ENCODE measurements at regions not wholly inside any gene's neighbourhood (a gene's known extent, or its start where the extent isn't known, plus 50 kb on each side); places are given as distances from the start of the nearest gene placed in this dataset.
"Not testable (repeated sequence)": the region's sequence is repeated elsewhere in the genome, so short reads cannot be mapped to it uniquely, and the experiment has no call there.

DNA sequence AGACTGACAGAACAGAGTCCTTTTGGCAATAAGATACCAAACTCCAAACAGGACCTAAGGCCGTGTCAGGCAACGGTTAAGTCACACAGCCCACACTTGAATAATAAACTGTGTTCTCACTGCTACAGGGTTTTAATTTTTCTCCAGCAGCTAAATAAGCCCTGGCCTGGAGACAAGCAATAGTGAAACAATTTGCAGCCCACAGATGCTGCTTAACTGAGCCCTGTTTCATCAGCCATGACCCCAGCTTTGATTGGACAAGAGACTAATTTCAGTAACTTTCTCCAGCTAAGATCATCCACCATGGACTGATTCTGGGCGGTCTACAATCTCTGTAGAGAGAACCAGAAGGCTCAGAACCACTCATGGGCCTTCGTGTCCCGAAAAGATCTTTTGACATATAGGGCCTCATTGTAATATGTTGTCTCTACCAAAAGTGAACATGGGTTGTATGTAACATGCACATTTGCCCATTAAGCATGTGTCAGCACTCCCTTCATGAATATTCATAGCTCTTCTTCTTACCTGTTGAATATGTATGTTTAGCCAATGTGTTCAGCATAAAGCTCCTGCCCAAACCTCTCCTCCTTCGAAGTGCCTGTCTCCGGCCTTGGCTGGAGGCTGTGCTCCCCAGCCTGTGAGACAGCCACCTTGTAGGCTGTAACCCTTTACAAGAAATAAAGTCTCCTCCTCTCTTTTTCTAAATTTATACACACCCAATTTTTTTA is 223.1 kb upstream of the AKR1E2 start:
- POLR2A ChIA-PET, result no interaction called here
- CTCF ChIA-PET, result no interaction called here

DNA sequence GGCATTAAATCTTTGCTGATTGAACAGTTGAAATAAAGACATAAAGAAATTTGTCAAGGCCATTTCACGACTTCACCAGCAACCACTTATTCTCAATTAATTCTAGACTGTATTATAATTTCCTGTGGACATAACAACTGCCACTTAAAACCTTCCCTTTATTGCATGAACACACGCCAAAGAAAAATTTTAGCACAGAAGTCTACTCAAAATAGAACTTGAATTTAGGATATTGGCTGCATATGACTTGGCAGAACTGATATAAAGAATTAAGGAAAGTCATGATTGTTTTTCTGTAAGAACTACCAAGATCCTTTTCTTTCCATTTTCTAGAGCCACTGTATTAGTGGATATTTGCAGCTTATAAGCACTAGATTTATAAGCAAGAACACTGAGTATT is 226.5 kb upstream of the AKR1E2 start:
- POLR2A ChIA-PET, result no interaction called here

DNA sequence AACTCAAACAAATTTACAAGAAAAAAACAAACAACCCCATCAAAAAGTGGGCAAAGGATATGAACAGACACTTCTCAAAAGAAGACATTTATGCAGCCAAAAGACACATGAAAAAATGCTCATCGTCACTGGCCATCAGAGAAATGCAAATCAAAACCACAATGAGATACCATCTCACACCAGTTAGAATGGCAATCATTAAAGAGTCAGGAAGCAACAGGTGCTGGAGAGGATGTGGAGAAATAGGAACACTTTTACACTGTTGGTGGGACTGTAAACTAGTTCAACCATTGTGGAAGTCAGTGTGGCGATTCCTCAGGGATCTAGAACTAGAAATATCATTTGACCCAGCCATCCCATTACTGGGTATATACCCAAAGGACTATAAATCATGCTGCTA is 228.1 kb upstream of the AKR1E2 start:
- POLR2A ChIA-PET, CTCF ChIA-PET: not testable (repeated sequence)

More for the DNA sequence above, 226.5 kb upstream of the AKR1E2 start:
- CTCF ChIA-PET, result no interaction called here

DNA sequence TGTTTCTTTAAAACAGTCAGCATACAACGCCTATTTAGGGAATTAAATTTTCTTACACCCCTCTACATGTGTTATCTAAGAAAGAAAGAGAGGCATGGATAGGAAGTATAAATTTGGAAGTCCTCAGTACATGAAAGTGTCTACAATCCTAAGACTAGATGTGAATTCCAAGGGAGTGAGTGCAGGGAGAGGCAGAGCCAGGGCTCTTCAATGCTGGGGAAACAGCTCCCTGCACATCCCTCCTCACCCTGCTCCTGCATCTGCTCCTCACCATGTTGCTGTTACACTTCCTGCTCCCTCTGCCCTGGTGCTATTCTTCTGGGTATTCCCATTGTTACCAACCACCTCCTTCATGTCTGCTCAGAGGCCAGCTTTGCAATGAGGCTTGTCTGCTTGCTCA is 229.1 kb upstream of the AKR1E2 start:
- POLR2A ChIA-PET, result no interaction called here
- CTCF ChIA-PET, result no interaction called here

DNA sequence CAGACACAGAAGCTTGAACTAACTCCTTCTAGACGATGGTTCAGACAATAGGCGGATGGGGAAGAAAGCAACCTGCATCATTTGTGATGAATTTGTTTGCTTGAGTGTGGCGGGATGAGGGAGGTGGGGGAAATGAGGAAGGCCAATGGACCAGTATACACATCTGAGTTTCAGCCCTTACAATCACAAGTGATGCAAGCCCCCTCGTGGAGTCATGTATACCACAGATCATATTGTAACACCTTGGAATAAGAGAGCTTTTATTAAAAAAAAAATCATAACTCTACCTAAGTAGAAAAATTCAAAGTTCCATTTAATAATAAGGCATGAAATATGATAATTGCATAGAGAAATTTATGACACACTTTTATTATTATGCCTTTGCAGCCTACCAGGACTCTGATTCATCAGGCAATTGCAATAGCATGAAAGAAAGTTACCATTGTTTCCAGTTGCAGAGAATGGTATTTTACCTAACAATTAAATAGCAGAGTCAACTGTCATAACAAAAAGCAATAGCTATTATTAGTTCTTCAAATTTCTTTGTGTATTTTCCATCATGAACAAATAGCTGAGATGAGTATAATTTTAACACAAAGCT is 230.2 kb upstream of the AKR1E2 start:
- CTCF ChIA-PET, result no interaction called here
- POLR2A ChIA-PET, result no interaction called here

DNA sequence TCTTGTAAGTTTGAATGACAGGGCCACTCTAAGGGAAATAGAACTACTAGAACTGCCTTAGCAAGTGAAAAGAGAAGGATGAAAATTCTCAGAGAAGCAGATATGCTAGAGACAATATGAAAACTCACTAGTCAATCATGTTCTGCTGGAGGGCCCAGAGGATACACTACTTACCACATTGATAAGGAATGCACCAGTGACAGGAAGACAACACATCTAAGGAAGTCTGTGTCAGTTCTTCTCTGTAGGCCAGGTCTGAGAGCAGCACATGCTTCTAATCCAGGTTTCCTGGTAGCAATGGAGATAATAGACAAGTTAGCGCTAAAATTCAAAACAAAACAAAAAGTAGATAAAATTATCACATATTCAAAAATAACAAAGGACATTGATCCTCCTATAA is 235.2 kb upstream of the AKR1E2 start:
- POLR2A ChIA-PET, result no interaction called here
- CTCF ChIA-PET, result no interaction called here

DNA sequence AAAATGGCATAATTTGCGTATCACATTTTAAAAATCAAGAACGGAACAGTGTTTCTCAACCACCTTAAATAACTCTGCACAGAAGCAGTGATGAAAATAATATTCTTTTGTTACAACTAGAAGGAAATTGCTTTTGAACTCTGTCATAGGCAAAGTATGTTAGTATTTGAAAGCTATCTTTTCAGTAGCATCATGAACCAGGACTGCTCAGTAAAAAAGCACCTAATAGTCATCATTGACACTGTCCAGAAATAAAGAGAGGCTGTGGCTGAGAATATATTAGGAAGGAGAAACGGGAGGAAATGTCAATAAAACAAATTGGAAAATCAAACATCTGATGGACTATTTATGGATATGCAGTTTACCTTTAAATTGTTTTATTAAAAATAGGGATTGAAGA is 237.2 kb upstream of the AKR1E2 start:
- ChIA-PET CTCF (no interaction called here), POLR2A (no interaction called here)

DNA sequence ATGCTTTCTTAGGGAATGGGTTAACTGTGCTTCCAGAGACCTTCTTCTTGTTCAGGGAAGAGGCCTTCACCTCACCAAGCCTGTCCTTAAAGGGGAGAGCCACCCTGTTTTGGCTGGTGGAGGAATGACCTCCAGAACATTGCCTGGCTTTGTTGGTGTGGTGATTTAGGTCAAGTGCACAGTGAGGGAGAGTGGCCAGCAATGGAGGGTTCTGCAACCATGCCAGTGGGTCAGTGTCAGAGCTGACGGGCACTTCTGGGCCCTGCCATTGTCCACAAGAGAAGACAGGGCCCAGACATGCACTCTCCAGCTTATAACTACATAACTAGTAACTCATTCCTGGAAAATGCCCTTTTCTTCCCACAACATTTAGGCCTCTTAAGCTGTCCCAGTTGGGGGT is 238.5 kb upstream of the AKR1E2 start:
- ChIA-PET POLR2A (no interaction called here), CTCF (interaction anchor here (0.6 kb wide), 1 partner anchor 826 kb away, joined by 3 read pairs; no protein-coding TSS in a partner anchor)

DNA sequence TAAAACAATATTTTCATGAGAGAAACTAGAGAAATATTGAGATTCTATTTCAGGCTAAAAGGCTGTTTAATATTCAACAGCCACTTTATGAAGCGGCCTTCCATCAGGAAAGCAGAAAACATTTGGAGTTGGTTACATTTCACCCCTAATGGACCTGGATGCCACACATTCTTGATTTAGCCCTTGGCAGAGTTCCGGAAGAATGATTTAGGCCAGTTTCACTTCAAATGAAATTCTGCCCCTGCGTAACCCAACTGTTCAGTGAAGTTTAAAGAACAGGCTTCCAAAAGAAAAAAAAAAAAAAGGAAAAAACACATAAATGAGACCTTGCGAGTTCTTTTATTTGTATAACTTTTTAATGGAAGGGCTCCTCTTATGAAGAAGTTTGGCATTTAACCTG is 239.2 kb upstream of the AKR1E2 start:
- CTCF ChIA-PET, result no interaction called here
- POLR2A ChIA-PET, result no interaction called here

DNA sequence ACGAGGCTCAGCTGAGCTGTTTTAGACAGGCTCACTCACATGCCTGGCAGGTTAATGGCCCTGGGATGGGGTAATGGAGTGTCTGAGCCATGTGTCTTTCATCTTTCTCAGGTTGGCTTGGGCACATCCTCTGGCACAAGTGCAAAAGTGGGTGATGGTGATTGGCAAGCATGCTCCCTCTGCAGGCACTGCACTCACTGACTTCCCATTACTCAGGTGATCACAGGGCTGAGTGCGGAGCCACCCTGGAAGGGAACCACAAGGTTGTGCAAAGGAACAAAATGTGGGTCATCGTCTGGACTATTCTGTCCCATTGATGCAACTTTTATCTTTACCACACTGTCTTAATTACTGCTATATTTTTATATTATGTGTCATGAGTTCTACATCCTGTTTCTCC is 244.1 kb upstream of the AKR1E2 start:
- ChIA-PET POLR2A (no interaction called here), CTCF (no interaction called here)

DNA sequence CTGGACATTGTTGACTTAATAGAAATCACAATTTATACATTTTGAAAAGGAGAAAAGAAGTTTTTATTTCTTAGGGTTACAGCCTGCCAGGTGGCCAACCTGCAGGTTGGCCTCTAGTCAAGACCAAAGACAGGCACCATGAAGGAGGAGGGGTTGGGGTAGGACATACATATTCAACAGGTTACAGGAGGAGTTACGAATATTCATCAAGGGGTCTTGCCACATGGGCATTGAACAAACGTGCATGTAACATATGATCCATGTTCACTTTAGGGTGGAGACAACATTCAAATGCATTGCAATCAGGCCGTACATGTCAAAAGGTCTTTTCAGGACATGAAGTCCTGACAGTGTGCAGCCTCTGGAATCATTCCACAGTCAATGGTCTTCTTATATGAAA is 246.2 kb upstream of the AKR1E2 start:
- POLR2A ChIA-PET, result no interaction called here
- CTCF ChIA-PET, result no interaction called here

DNA sequence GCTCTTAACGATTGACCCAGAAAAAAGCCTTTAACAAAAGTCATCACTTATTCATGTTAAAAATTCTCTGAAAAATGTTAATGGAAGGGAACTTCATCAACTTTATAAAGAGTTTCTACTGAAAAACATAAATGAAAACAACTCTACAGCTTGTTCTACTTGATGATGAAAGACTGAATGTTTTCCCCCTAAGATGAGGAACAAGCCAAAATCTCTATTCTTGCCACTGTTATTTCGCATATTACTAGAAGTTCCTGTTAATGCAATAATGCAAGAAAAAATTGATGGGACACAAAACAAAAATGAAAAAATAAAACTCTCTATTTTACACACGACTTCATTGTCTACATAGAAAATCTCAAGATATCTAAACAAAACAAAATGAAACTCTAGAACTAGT is 249.8 kb upstream of the AKR1E2 start:
- POLR2A ChIA-PET, result no interaction called here

DNA sequence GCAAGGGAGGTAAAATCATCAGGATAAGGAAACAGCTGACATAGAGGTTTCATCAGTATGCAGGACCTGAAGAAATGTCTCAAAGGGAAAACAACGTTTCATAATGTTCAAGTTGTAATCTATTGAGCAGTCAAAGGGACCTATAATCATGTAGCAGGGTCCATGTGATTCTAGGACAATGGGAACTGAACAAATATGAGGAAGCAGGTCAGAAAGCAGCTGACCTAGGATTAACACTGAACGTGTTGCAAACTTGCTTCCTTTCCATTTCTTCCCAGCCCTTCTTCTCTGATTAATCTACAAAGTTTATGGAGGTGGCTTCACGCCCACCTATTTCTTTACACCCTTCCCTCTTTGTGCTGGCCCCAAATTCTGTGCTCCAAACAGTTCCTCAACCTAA is 256.9 kb upstream of the AKR1E2 start:
- ChIA-PET CTCF (no interaction called here), POLR2A (no interaction called here)

More for the DNA sequence above, 249.8 kb upstream of the AKR1E2 start:
- CTCF ChIA-PET, result no interaction called here

DNA sequence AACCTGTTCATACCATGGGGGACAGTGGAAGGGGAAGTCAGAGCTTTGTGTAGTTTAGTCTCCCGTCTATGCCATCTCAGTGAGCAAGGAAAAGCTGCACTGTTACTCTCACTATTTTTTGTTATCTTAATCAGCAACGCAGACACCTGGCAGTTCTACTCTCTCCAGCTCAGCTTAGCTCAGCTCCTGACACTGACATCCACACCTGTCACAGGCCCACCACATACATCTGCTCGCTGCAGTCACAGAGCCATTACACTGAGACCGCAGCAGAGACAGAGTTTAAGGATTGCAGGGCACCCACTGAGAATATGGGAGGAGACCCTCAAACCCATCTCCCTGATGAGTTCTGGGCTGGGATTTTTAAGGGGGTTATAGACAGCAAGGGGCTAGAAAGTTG is 257.3 kb upstream of the AKR1E2 start:
- ChIA-PET POLR2A (no interaction called here), CTCF (no interaction called here)

DNA sequence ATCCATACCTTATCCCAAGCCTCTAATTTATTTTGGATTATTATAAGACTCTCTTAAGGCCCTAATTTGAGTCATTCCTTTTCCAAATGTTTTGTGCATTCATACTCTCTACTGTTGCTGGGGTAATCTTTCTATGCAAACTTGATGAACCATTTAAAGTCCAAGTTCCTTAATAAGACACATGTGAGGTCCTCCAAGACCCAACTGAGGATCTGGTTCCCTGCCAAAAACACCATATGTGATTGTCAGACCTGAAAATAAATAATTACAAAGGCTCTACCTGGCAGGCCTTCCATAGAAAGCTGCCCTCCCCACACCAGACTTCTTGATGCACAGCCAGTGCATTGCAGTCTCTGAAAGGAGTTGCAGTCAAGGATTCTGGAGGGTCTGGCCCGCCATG is 257.9 kb upstream of the AKR1E2 start:
- ChIA-PET CTCF (interaction anchor here (0.6 kb wide), 1 partner anchor 1389 kb away, joined by 4 read pairs; no protein-coding TSS in a partner anchor), POLR2A (no interaction called here)

DNA sequence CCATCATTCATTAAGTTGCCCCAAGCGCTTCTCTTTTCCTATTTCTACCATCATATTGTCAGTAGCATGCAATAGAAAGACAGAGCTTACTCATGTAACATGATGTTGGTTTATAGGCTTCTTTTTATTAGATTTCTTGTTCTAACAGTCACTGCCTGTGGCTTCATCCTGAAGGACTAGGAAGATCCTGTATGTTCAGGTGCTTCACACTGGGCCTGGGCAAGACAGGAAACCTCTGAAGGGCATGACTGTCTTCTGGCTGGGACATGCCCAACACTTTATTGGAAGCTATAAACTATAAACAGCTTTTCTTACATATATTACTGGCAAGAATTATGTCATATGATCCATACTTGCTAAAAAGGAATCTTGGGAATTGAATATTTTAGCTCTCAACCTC is 258.4 kb upstream of the AKR1E2 start:
- POLR2A ChIA-PET, result no interaction called here
- CTCF ChIA-PET, result interaction anchor here (0.6 kb wide), 1 partner anchor 1389 kb away, joined by 4 read pairs; no protein-coding TSS in a partner anchor

DNA sequence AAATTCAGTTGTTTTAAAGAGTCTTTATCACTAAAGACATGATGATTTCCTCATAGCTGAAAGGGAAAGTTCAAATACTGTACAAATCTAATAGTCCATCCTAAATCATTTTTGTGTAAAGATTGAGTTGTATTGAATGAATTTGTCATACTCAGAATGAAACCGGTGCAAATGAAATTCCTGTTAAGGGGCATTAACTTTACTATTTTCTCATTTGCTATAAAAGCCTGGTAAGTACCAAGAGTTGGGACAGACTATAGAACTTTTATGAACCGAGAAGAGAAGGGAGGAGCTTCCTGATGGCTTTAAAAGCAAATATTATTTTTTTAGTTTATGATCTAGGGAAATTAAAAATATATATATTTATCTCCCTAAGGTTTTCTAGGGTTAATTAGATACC is 260.0 kb upstream of the AKR1E2 start:
- CTCF ChIA-PET, result no interaction called here
- POLR2A ChIA-PET, result no interaction called here

DNA sequence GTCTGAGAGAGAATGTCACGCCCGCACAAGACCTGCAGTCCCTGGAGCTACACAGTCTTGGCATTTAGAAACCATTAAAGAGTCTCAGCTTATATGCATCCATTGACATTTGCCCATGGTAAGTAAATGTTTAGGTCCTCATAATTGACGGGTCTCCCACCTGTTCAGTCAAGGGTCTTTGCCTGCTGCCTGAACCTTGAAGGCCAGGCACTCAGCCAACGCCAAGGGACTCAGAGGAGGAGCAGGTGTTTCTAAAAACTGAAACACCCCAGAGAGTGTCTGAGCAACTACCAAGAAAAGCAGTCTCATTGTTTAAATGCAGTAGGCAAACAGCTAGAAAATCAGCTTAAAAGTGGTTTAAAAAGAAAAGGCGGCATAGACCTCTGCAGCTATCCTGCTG is 264.7 kb upstream of the AKR1E2 start:
- ChIA-PET CTCF (no interaction called here), POLR2A (no interaction called here)

DNA sequence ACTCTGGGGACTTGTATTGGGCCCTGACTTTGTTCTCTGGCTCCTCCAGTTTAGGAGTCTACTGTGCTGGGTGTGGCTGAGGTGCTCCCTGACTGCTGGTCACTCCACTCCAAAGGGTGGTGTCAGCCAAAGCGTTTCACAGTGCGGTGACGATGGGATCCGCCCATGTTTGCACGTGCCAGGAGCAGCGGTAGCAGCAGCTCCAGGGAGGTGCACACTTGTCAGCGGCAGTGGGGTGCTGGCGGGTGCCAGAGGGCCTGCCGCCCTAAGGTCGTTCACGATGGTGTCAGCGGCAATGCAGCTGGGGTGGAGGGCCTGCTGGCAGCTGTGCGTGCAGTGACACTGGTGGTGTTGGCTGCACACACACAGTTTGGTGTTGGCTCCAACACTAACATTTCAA is 268.5 kb upstream of the AKR1E2 start:
- CTCF ChIA-PET, result no interaction called here

DNA sequence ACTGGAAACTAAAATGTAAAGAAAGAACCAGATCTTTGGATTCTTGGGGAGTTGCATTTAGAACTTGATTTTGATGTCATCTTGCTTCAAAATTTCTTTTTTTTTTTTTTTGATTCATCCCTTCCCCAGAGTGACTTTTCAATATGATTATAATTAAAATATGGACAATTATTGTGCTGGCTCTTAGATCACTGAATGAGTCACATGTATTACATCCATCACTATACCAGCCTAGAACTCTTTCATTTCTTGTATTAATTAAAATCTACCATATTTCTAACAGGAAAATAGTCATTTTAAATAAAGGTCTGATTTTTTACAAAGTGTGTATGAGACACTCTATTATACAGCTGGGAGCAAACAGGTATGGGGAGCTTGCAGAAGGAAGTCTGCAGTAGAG is 269.5 kb upstream of the AKR1E2 start:
- ChIA-PET POLR2A (no interaction called here), CTCF (no interaction called here)

More for the DNA sequence above, 268.5 kb upstream of the AKR1E2 start:
- POLR2A ChIA-PET, result no interaction called here

DNA sequence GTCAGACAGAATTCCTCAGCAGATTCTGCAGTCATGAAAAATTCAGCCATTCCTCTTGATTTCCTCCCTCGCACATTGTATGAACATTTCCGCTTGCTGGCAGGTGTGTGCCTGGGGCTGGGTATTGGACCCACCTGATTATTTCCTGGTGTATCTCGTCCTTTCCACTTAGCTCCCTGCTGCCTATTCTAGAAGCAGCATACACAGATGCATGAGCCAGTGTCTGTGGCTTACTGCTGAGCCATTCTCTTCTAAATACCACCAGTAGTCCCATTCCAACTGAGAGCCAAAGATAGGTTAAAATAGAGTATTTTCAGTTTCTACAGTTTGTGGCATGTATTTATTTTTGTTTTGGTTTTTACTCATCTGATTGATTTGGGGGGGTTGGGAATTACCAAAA is 270.1 kb upstream of the AKR1E2 start:
- CTCF ChIA-PET, result no interaction called here

DNA sequence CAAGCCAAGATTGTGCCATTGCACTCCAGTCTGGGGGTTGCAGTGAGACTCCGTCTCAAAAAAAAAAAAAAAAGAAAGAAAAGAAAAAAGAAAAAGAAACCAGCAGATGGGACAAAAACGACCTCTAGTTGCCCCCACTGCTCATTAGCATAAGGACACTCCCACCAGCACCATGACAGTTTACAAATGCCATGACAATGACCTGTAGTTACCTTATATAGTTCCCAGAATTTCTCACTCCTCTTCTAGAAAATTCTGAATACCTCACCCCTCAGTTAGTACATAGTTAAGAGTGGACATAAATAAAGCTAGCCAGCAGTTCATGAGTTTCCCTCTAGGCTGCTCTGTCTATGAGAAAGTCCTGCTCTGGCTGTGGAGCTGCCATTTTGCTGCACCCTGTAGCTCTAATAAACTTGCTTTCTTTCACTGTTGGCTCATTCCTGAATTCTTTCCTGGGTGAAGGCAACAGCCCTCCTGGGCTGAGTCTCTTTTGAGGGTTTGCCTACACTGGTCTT is 276.8 kb upstream of the AKR1E2 start:
- ChIA-PET POLR2A (no interaction called here), CTCF (interaction anchor here (0.7 kb wide), 1 partner anchor 63 kb away, joined by 3 read pairs; no protein-coding TSS in a partner anchor)

More for the DNA sequence above, 270.1 kb upstream of the AKR1E2 start:
- POLR2A ChIA-PET, result no interaction called here

Measured in activated CD8-positive, alpha-beta memory T cell treated with anti-CD3 and anti-CD28 coated beads for 36 hours (primary cell).